ENCODE measurements at regions not wholly inside any gene's neighbourhood (a gene's known extent, or its start where the extent isn't known, plus 50 kb on each side); places are given as distances from the start of the nearest gene placed in this dataset.

GRCh38 chr4:188262464-188262863 lies 123.2 kb downstream of the TRIML1 start:
- Mint-ChIP-seq H3K4me1 (no peaks in the 10 kb centered on the region), H3K27me3 (no peaks in the 10 kb centered on the region), H3K27ac (no peak overlapping the region), H3K4me3 (no peak overlapping the region), H3K36me3 (ENCODE audit: low read depth) (no peaks in the 10 kb centered on the region), H3K9me3 (peaks cover 13% of the 10 kb centered on the region)
- CTCF ChIA-PET, result no interaction called here
- DNase-seq, result no peak
- POLR2A ChIA-PET, result no interaction called here

DNA sequence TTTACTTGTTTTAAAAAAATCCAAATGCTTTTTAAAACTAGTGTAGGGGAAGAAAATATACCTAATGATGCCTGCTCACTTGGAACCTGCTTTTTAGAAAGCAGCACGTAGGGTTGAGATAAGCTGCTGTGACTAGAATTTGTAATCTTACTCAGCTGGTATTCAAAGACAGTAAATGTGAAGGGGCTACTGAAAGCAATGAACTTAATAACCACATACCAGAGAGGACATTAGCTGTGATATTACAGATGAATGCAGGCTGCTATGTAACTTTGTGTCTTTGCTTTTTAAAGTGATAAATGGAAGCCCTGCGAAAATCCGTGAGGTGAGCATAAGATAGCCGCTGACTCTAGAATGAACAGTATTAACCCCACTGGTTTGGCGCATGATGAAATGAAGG lies 124.1 kb downstream of the TRIML1 start:
- H3K4me1 Mint-ChIP-seq, result no peaks in the 10 kb centered on the region
- H3K27me3 Mint-ChIP-seq, result no peaks in the 10 kb centered on the region
- H3K27ac Mint-ChIP-seq, result no peak overlapping the region
- no peak overlapping the region for H3K4me3 Mint-ChIP-seq
- ChIA-PET CTCF (no interaction called here), POLR2A (no interaction called here)
- no peaks in the 10 kb centered on the region for H3K36me3 Mint-ChIP-seq (ENCODE audit: low read depth)
- peaks cover 13% of the 10 kb centered on the region for H3K9me3 Mint-ChIP-seq
- no peak for DNase-seq

DNA sequence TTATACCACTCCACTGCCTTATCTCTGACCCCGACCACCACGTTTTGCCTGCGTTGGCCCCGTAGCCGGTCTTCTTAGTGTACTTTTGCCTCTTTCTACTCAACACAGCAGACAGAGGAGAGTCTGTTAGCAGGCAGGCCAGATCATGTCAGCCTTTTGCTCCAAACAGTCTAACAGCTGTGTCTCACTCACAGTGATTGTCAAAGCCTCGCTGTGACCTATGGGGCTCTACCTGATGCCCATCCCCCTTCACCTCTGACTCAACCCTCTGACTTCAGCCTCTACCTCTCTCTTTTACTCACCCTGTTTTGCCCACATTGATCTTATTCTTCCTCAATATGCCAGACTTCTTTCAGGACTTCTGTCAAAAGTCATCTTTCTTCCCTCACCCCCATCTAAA lies 127.1 kb downstream of the TRIML1 start:
- no peaks in the 10 kb centered on the region for H3K36me3 Mint-ChIP-seq (ENCODE audit: low read depth)
- no peaks in the 10 kb centered on the region for H3K27me3 Mint-ChIP-seq
- peaks cover 10% of the 10 kb centered on the region for H3K9me3 Mint-ChIP-seq
- ChIA-PET POLR2A (no interaction called here), CTCF (no interaction called here)
- no peaks in the 10 kb centered on the region for H3K4me1 Mint-ChIP-seq
- no peak overlapping the region for H3K4me3 Mint-ChIP-seq
- DNase-seq, result no peak
- no peak overlapping the region for H3K27ac Mint-ChIP-seq

DNA sequence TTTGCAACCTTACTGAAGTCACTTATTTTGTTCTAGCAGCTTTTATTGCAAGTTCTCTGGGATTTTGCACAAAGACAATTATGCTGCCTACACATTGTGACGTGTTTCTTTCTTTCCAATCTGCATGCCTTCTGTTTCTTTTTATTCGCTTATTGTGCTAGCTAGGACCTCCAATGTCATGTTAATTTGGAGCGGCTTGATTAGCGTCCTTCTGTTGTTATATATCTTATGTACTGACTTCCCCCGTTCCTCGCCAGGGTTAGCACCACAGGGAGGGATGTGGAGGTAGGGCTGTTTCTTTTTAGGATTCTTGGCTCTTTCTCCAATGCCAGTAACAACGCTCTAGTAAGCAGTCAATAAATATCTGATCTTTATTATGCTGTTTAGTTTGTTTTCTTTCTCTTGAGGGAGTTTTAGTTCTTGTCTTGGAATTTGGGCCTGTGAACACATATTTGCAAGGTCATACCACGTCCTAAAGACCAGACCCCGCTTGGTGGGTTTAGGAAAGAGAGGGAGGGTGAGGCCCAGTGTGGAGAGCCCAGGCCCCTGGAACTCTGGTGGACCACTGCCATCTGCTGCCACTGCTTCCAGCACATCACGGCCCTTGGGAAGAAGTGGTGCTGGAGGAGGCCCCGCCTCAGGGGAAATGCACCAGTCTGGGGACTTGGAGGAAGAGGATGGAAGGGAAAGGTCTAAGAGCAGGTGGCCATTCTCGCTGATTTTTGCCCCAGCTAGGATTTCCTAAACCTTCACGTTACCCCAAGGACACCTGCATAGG lies 129.1 kb downstream of the TRIML1 start:
- CTCF ChIA-PET, result no interaction called here

GRCh38 chr4:188270273-188271069 lies 131.2 kb downstream of the TRIML1 start:
- Mint-ChIP-seq H3K4me1 (no peaks in the 10 kb centered on the region), H3K36me3 (ENCODE audit: low read depth) (no peaks in the 10 kb centered on the region), H3K27ac (no peak overlapping the region), H3K4me3 (no peak overlapping the region), H3K9me3 (peaks cover 8% of the 10 kb centered on the region), H3K27me3 (no peaks in the 10 kb centered on the region)
- DNase-seq, result no peak
- ChIA-PET POLR2A (no interaction called here), CTCF (no interaction called here)

More for the DNA sequence above, 129.1 kb downstream of the TRIML1 start:
- DNase-seq, result no peak
- no peaks in the 10 kb centered on the region for H3K36me3 Mint-ChIP-seq (ENCODE audit: low read depth)
- no peak overlapping the region for H3K27ac Mint-ChIP-seq
- H3K4me3 Mint-ChIP-seq, result no peak overlapping the region
- POLR2A ChIA-PET, result no interaction called here
- H3K27me3 Mint-ChIP-seq, result no peaks in the 10 kb centered on the region
- no peaks in the 10 kb centered on the region for H3K4me1 Mint-ChIP-seq
- peaks cover 10% of the 10 kb centered on the region for H3K9me3 Mint-ChIP-seq

DNA sequence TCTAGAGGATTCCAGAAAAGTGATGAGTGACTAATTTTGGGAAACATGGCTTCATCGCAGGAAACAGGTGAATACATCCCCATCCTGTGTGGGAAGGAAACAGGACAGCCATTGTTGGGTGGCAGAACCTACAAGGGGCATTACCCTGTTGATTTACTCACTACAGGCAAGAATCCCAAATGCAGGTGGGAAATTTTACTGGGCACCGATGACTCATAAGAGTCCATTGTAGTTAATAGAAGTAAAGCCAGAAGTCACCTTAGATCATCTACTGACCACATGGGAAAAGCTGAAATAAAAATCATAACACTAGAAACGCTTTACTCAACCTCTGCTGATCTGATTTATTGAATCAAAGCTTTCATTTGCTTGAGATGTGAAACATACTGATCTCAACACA lies 136.4 kb downstream of the TRIML1 start:
- Mint-ChIP-seq H3K36me3 (ENCODE audit: low read depth) (no peaks in the 10 kb centered on the region), H3K9me3 (peaks cover 5% of the 10 kb centered on the region), H3K27ac (no peak overlapping the region), H3K27me3 (no peaks in the 10 kb centered on the region), H3K4me1 (no peaks in the 10 kb centered on the region), H3K4me3 (no peak overlapping the region)
- DNase-seq, result no peak
- ChIA-PET CTCF (no interaction called here), POLR2A (no interaction called here)

DNA sequence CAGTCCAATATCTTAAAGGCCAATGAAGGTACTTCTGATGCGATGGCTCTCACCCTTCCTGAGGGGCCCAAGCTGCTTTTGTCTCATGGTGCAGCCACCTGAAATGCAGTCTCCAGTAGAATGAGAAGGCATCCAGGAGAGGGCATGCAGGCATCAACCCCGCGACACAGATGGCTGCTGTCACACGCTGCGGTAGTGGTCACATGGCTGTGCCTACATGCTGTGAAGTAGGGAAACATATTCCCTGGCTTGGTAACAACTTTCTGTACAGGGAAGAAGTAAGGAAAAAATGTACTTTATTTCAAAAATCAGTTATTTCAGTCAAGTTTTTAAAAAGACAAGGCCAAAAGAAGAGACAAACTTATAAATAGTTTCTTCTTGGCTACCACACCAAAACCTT lies 139.9 kb downstream of the TRIML1 start:
- ChIA-PET CTCF (no interaction called here), POLR2A (no interaction called here)
- peaks cover 8% of the 10 kb centered on the region for H3K9me3 Mint-ChIP-seq
- no peaks in the 10 kb centered on the region for H3K4me1 Mint-ChIP-seq
- no peaks in the 10 kb centered on the region for H3K27me3 Mint-ChIP-seq
- H3K36me3 Mint-ChIP-seq (ENCODE audit: low read depth), result no peaks in the 10 kb centered on the region
- no peak overlapping the region for H3K4me3 Mint-ChIP-seq
- no peak for DNase-seq
- H3K27ac Mint-ChIP-seq, result no peak overlapping the region

DNA sequence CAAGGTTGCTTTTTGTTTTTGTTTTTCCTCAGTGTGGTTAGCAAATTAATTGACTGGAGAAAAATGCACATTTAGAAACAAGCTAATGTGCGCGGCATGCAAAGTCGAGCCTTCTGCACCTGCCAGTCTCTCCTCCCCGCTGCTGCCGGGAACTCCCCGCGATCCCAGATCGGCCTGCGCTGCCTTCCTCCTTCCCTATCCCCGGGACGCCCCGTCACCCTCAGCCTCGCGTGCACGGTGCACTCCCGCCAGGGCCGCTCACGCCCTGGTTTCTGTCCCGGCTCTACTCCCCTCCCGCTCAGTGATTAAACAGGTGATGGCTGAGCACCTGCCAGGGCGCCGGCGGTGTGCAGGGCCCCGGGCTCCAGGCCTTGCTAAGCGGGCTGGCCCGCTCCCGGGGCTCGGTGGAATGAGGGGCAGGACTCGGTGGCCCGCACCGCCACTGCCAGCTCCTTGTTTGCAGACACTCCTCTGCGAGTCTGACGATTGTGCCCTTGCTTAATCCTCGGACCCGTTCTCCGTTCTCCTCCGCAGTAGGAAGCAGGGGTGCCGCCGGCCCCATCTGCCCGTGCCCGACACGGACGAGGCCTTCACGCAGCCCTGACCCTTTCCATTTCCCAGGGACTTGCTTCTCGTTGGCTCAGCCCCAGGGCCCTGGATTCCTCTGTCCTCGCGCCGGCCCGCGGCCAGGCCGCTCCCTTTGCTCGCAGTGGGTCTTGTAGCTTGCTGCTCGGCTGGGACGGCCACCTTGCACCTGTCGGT lies 143.4 kb downstream of the TRIML1 start:
- Mint-ChIP-seq H3K27ac (no peak overlapping the region), H3K4me3 (no peak overlapping the region), H3K27me3 (no peaks in the 10 kb centered on the region)

GRCh38 chr4:188287169-188287894 lies 148.1 kb downstream of the TRIML1 start:
- Mint-ChIP-seq H3K27ac (no peak overlapping the region), H3K4me3 (no peak overlapping the region), H3K9me3 (peaks cover 12% of the 10 kb centered on the region), H3K27me3 (no peaks in the 10 kb centered on the region), H3K4me1 (no peaks in the 10 kb centered on the region), H3K36me3 (ENCODE audit: low read depth) (no peaks in the 10 kb centered on the region)
- no peak for DNase-seq
- ChIA-PET POLR2A (no interaction called here), CTCF (no interaction called here)

More for the DNA sequence above, 143.4 kb downstream of the TRIML1 start:
- POLR2A ChIA-PET, result no interaction called here
- CTCF ChIA-PET, result no interaction called here
- H3K4me1 Mint-ChIP-seq, result no peaks in the 10 kb centered on the region
- no peaks in the 10 kb centered on the region for H3K36me3 Mint-ChIP-seq (ENCODE audit: low read depth)
- no peak for DNase-seq
- H3K9me3 Mint-ChIP-seq, result peaks cover 13% of the 10 kb centered on the region

DNA sequence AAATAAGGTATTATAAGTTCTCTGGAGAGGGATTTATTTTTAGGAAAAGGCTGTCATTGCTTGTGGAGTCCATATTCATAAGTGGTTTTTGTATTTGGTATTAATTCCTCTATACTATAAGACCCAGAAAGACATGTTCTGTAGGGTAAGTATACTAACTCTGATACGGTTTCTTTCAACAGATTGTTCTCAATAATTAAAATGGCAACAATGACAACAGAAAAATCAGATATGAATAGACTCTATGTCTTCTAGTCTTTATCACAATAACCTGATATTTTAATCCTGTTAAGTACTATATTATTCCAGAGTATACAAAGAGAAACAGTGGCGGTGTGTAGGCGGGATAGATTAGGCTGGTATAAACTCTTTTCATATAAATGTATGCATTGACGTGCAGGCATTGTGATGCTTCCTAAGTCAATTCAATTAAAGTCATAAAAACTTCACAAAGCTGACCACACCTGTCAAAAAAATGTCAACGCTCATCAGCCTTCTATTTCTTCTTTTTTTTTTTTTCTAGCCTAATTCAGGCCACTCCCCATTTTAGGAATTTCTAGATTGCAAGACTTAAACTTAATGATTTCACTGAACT lies 150.4 kb downstream of the TRIML1 start:
- ChIA-PET CTCF (no interaction called here), POLR2A (no interaction called here)
- H3K27me3 Mint-ChIP-seq, result no peaks in the 10 kb centered on the region
- no peak overlapping the region for H3K4me3 Mint-ChIP-seq
- no peak for DNase-seq
- H3K27ac Mint-ChIP-seq, result no peak overlapping the region
- peaks cover 9% of the 10 kb centered on the region for H3K9me3 Mint-ChIP-seq
- H3K36me3 Mint-ChIP-seq (ENCODE audit: low read depth), result no peaks in the 10 kb centered on the region
- no peaks in the 10 kb centered on the region for H3K4me1 Mint-ChIP-seq

DNA sequence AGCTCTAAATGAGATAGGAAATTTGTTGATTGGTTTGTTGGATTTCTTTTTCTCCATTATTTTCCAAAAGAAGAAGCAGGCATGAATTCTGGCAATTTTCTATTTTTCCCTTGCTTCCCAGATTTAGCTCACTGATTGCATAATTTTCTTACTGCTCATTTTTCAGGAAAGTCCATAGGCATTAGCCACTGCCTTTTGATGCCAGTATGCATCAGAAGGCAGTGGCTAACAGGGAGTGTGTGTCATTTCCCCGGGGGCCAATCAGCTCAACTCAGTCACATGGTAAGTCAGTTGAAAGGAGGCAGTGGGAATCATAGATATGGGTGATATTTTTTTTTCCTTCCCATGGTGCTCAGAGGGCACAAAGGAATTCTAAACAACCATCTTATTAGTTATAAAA lies 156.7 kb downstream of the TRIML1 start:
- ChIA-PET POLR2A (no interaction called here), CTCF (no interaction called here)
- peaks cover 5% of the 10 kb centered on the region for H3K9me3 Mint-ChIP-seq
- H3K27me3 Mint-ChIP-seq, result no peaks in the 10 kb centered on the region
- no peak overlapping the region for H3K4me3 Mint-ChIP-seq
- no peaks in the 10 kb centered on the region for H3K4me1 Mint-ChIP-seq
- H3K27ac Mint-ChIP-seq, result no peak overlapping the region
- no peaks in the 10 kb centered on the region for H3K36me3 Mint-ChIP-seq (ENCODE audit: low read depth)
- no peak for DNase-seq

DNA sequence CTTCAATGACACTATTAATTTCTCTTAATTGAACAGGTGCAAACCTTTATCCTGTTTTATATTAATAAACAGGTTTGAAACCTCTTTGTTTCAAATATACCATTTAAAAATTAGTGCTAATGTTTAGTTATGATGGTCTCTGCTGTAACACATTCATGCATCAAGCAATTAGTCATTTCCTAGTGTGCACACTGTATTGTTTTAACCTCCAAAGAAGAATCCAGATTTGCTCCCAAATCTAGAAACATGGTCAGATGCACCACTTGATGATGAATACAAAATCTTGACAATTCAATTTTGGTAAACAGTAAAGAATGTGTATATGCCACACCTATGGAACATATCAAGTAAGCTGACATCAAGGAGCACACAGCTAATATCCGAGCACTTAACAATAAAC lies 157.1 kb downstream of the TRIML1 start:
- Mint-ChIP-seq H3K4me3 (no peak overlapping the region), H3K4me1 (no peaks in the 10 kb centered on the region), H3K27me3 (no peaks in the 10 kb centered on the region), H3K36me3 (ENCODE audit: low read depth) (no peaks in the 10 kb centered on the region), H3K9me3 (peaks cover 5% of the 10 kb centered on the region), H3K27ac (no peak overlapping the region)
- CTCF ChIA-PET, result no interaction called here
- DNase-seq, result no peak
- POLR2A ChIA-PET, result no interaction called here

DNA sequence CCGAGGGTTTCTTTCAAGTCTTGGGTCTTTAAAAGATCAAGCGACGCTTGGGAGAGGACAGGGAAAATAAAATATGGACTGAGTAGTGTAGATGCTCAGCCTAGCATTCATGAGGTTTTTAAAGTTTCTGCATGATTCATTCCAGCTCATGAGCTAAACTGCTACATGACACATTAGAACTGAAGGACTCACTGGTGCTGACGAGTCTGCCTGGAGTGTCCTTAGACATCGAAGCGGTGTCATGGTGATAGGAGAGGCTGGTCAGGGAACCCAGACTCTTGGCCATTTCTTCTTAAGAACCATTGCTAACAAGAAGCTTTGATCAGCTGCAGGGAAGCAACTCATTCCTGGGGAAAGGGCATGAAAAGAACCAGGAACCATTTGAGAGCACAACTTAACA lies 158.6 kb downstream of the TRIML1 start:
- CTCF ChIA-PET, result no interaction called here
- no peak overlapping the region for H3K27ac Mint-ChIP-seq
- no peak for DNase-seq
- no peak overlapping the region for H3K4me3 Mint-ChIP-seq
- no peaks in the 10 kb centered on the region for H3K36me3 Mint-ChIP-seq (ENCODE audit: low read depth)
- POLR2A ChIA-PET, result no interaction called here
- H3K9me3 Mint-ChIP-seq, result peaks cover 9% of the 10 kb centered on the region
- H3K27me3 Mint-ChIP-seq, result no peaks in the 10 kb centered on the region
- no peaks in the 10 kb centered on the region for H3K4me1 Mint-ChIP-seq

All from activated CD4-positive, alpha-beta memory T cell treated with anti-CD3 and anti-CD28 coated beads, Interleukin-2, amount 10 ng/mL, durations not matched to agents 7 days and 5 days (primary cell).